Transverse colon (tissue), 4 donors: ENCODE measurements at regions not wholly inside any gene's neighbourhood (a gene's known extent, or its start where the extent isn't known, plus 50 kb on each side); places are given as distances from the start of the nearest gene placed in this dataset.

Experiments
- DNase-seq: peaks from one replicate; pipeline ENCODE4 v3.0.0-alpha.2; 2019
- H3K27ac ChIP-seq, 4 donors: fragments of 200-600 bp; sonication (generic); 2 replicates each; pipeline ENCODE4 v1.5.1; 2016 to 2018; ENCODE audit warnings: inconsistent platforms in 4 of 4
- H3K27me3 ChIP-seq: fragments of 200-600 bp; sonication (generic); 2 replicates; pipeline ENCODE4 v1.5.1; 2017; ENCODE audit warnings: inconsistent platforms
- H3K36me3 ChIP-seq, 4 donors: fragments of 200-600 bp; sonication (generic); 2 replicates each; pipeline ENCODE4 v1.5.1; 2017 to 2019; ENCODE audit warnings: inconsistent platforms in 4 of 4
- H3K4me1 ChIP-seq, 4 donors: fragments of 200-600 bp; sonication (generic); 2 replicates each; pipeline ENCODE4 v1.5.1; 2017 to 2020; ENCODE audit warnings: inconsistent platforms in 4 of 4
- H3K4me3 ChIP-seq, 4 donors: fragments of 200-600 bp; sonication (generic); 1 replicate in 1 of 4; 2 replicates in 3 of 4; pipeline versions ENCODE4 v1.5.1 to v1.6.1; 2017 to 2019; ENCODE audit warnings: inconsistent platforms in 4 of 4
- H3K9me3 ChIP-seq, 2 donors: fragments of 200-600 bp; sonication (generic); 2 replicates each; pipeline ENCODE4 v1.5.1; 2017 to 2019; ENCODE audit warnings: inconsistent platforms in 2 of 2
- EP300 ChIP-seq: sonication (generic); formaldehyde crosslinking; IDR thresholded peaks from one replicate; pipeline ENCODE4 v1.6.1; 2017; ENCODE audit warnings: antibody characterized with exemption, low read depth
- POLR2A ChIP-seq: fragments of 450-650 bp; IDR thresholded peaks from one replicate; pipeline ENCODE4 v1.6.1; 2016; ENCODE audit warnings: antibody characterized with exemption, mild to moderate bottlenecking, moderate library complexity
- POLR2AphosphoS5 ChIP-seq, 3 donors: sonication (generic); formaldehyde crosslinking; IDR thresholded peaks; one replicate each; pipeline ENCODE4 v1.6.1; 2016; ENCODE audit warnings: antibody characterized with exemption in 3 of 3
- WGBS, 2 donors: methylation state at CpG; one replicate each; pipeline ENCODE4 v1.1.5; 2018; ENCODE audit warnings: low coverage in 1 of 2; 5-methylcytosine and 5-hydroxymethylcytosine counted together
- in situ Hi-C, 4 donors: fragments of 200-750 bp; cut with MboI; loops; one replicate each; pipeline versions ENCODE4 v1.15.0 to v1.15.1; 2017; ENCODE audit warnings: low sequenced_read_pairs in 3 of 4, low pct_ligation_motif_present in 1 of 4, low pct_unique_long_range_greater_than_20kb in 1 of 4
- intact Hi-C: fragments of 100-400 bp; cut with DNase I; formaldehyde crosslinking; loops from one replicate; pipeline ENCODE4 v1.15.1; 2023; ENCODE audit warnings: low total_unique reads
- TF ChIP-seq, protein P1 (sequence below), 5 experiments: fragments of 200-600 bp in 3 of 5; fragments of 450-650 bp in 2 of 5; sonication (generic) in 3 of 5; IDR thresholded peaks; 1 replicate in 2 of 5; 2 replicates in 3 of 5; pipeline ENCODE4 v1.5.1; 2016 to 2017; ENCODE audit warnings: antibody characterized with exemption in 5 of 5, inconsistent platforms in 3 of 5, mild to moderate bottlenecking in 2 of 5, moderate library complexity in 1 of 5

DNA sequence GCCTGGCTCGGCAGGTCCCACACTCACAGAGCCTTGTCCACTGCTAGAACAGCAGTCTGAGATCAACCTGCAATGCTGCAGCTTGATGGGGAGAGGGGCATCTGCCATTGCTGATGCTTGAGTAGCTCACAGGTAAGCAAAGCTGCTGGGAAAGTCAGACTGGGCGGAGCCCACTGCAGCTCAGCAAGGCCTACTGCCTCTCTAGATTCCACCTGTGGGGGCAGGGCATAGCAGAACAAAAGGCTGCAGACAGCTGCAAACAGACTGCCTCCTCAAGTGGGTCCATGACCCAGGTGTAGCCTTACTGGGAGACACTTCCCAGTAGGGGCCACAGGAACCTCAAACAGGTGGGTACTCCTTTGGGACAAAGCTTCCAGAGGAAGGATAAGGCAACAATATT, 110.6 kb upstream of the ADAMTS3 start:
- intact Hi-C loops (no loop called here), in situ Hi-C loops (no loop called here)
- DNase-seq: no peak
- H3K36me3 ChIP-seq: no peaks in the 10 kb centered on the region
- H3K27me3 ChIP-seq: no peaks in the 10 kb centered on the region
- no peak overlapping the region for H3K27ac ChIP-seq
- no peak overlapping the region for H3K4me3 ChIP-seq
- H3K4me1 ChIP-seq: no peaks in the 10 kb centered on the region
- no peaks in the 10 kb centered on the region for H3K9me3 ChIP-seq
- no peak for TF ChIP-seq EP300
- no peak for TF ChIP-seq POLR2AphosphoS5 (IDR thresholded peaks at IDR 0.05)
- no peak for TF ChIP-seq POLR2A
- TF ChIP-seq, protein P1, sequence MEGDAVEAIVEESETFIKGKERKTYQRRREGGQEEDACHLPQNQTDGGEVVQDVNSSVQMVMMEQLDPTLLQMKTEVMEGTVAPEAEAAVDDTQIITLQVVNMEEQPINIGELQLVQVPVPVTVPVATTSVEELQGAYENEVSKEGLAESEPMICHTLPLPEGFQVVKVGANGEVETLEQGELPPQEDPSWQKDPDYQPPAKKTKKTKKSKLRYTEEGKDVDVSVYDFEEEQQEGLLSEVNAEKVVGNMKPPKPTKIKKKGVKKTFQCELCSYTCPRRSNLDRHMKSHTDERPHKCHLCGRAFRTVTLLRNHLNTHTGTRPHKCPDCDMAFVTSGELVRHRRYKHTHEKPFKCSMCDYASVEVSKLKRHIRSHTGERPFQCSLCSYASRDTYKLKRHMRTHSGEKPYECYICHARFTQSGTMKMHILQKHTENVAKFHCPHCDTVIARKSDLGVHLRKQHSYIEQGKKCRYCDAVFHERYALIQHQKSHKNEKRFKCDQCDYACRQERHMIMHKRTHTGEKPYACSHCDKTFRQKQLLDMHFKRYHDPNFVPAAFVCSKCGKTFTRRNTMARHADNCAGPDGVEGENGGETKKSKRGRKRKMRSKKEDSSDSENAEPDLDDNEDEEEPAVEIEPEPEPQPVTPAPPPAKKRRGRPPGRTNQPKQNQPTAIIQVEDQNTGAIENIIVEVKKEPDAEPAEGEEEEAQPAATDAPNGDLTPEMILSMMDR (IDR thresholded peaks at IDR 0.05): no peak
- 62% methylated on average over 2 of the region's 2 CpGs; no CpG with 5 or more reads in 1 of the 2 donors for WGBS, 2 donors

DNA sequence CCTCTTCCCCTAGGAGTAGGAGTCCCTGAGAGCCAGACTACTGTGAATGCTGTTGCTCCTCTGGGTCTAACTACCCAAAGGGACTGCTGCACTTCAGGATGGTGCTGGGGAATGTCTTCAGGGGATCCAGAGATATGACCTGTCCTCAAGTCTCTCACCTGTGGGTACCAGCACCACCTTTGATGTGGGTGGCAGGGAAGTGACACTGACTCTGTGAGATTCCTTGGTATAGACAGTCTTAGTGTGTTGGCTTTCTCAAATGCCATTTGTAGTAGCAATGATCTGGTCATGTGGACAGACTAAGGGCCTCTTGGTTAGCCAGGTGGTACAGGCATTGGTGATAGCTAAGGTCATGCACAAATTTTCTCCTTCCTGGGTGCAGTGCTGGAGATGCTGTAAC, 108.9 kb upstream of the ADAMTS3 start:
- H3K36me3 ChIP-seq: no peaks in the 10 kb centered on the region
- no peak overlapping the region for H3K27ac ChIP-seq
- no peak overlapping the region for H3K4me3 ChIP-seq
- no peak for DNase-seq
- in situ Hi-C loops (no loop called here), intact Hi-C loops (no loop called here)
- no peaks in the 10 kb centered on the region for H3K27me3 ChIP-seq
- H3K9me3 ChIP-seq: no peaks in the 10 kb centered on the region
- no peaks in the 10 kb centered on the region for H3K4me1 ChIP-seq
- TF ChIP-seq POLR2A (no peak), EP300 (no peak), POLR2AphosphoS5 (IDR thresholded peaks at IDR 0.05) (no peak)
- TF ChIP-seq, protein P1 (IDR thresholded peaks at IDR 0.05): no peak

- intact Hi-C loops (no loop called here), in situ Hi-C loops (no loop called here)
- Histone ChIP-seq H3K27ac (no peak overlapping the region), H3K9me3 (no peaks in the 10 kb centered on the region), H3K36me3 (no peaks in the 10 kb centered on the region), H3K27me3 (no peaks in the 10 kb centered on the region), H3K4me1 (no peaks in the 10 kb centered on the region), H3K4me3 (no peak overlapping the region)
- TF ChIP-seq POLR2A: no peak
- TF ChIP-seq POLR2AphosphoS5 (IDR thresholded peaks at IDR 0.05): no peak
- TF ChIP-seq, protein P1 (IDR thresholded peaks at IDR 0.05): no peak
- no peak for TF ChIP-seq EP300
- DNase-seq: no peak
- 48 to 87% methylated on average over 3 to 4 of the region's 4 CpGs for WGBS, 2 donors
These were observed 108.2 kb upstream of the ADAMTS3 start for GRCh38 chr4:72677265-72677664.

GRCh38 chr4:72671980-72672379, 103.0 kb upstream of the ADAMTS3 start:
- no peak for DNase-seq
- WGBS, 2 donors: 96 to 100% methylated on average over 3 of the region's 3 CpGs
- in situ Hi-C loops: no loop called here
- TF ChIP-seq POLR2A: no peak
- TF ChIP-seq EP300: no peak
- no peak for TF ChIP-seq POLR2AphosphoS5 (IDR thresholded peaks at IDR 0.05)
- TF ChIP-seq, protein P1 (IDR thresholded peaks at IDR 0.05): no peak
- Histone ChIP-seq H3K27me3 (no peaks in the 10 kb centered on the region), H3K4me3 (no peak overlapping the region), H3K36me3 (no peaks in the 10 kb centered on the region), H3K9me3 (no peaks in the 10 kb centered on the region), H3K27ac (no peak overlapping the region), H3K4me1 (no peaks in the 10 kb centered on the region)
- intact Hi-C loops: no loop called here
